Stromal cell of bone marrow (primary cell): ENCODE measurements at regions not wholly inside any gene's neighbourhood (a gene's known extent, or its start where the extent isn't known, plus 50 kb on each side); places are given as distances from the start of the nearest gene placed in this dataset.

Experiments used
- DNase-seq: peaks from one replicate; pipeline ENCODE4 v3.0.0-alpha.2; 2012; ENCODE audit warnings: low read depth

DNA sequence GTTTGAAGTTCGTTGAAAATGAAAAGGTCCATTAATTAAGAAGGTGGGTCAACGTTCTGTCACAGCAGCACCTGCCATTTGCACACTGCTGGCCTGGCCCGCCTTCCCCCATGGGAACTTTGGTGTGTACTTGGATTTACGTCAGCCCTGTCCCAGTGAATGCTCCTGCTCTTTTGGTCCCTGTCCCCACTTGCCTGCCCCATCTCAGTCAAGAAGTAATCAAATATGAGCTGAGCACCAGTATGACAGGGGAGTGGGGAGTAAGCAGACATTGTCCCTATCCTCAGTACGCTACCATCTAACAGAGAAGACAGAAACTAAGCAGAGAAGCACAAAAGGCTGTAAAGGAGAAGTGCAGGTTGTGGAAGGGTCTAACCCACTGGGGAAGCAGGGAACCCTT lies 65.1 kb downstream of the SLC4A3 start:
- DNase-seq: no peak

DNA sequence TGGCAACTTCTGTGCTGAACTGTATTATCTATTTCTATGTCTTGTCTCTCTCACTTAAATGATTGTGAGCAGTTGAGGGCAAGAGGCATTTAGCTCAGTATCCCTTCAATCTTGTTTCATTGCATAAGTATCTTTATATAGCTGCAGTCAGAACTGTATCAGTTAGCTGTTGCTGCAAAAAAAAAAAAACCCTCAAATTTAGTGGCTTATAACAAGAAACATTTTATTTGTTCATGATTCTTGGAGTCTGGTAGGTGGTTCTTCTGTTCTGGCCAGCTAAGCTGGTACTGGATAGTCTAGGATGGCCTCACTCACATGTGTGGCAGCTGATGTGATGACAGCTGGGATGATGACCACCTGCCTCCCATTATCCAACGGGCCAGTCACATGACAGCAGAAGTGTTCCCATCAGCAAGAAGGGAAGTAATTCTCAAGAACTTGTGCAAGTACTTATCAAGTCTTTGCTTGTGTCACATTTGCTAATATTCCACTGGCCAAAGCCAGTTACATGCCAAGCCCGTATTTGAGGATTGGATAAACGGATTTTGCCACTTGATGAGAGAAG lies 67.8 kb downstream of the SLC4A3 start:
- no peak for DNase-seq

DNA sequence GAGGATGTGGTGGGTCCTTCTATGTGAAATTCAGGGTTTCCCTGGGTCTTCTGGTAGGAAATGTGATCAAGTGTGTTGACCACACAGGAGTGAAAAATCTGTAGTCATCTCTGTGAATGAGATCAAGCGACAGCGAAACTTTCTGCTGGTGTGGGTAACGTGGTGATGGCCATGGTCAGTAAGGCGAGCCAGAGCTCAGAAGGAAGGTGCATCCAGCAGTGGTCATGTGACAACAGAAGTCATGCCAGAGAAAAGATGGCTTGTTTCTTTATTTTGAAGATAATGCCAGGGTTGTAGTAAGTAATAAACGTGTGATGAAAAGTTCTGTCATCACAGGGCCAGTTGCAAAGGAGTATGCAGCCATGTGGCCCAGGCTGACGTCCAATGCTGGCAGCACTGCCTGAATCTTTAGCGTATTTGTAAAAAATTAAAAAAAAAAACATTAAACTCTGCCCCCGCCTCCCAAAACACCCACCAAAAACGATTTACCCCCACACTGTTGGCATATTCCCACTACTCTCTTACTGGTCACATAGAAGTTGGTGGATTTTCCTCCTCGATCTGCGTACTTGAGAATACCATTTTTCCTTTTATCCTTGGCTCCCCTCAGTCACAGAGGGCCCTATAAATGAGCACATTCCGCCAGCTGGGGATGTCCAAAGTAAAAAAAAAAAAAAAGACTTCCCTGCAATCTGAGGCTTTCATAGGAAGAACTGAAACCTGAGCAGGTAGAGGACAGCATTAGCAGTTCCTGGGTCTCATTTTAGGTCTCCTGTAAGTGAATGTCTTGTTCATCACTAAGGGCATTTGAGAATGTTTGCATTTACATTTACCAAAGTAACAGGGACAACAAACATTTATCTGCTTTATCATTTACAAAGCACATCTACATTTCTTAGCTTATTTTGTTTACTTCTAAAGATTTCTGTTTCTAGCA lies 70.6 kb downstream of the SLC4A3 start:
- no peak for DNase-seq

DNA sequence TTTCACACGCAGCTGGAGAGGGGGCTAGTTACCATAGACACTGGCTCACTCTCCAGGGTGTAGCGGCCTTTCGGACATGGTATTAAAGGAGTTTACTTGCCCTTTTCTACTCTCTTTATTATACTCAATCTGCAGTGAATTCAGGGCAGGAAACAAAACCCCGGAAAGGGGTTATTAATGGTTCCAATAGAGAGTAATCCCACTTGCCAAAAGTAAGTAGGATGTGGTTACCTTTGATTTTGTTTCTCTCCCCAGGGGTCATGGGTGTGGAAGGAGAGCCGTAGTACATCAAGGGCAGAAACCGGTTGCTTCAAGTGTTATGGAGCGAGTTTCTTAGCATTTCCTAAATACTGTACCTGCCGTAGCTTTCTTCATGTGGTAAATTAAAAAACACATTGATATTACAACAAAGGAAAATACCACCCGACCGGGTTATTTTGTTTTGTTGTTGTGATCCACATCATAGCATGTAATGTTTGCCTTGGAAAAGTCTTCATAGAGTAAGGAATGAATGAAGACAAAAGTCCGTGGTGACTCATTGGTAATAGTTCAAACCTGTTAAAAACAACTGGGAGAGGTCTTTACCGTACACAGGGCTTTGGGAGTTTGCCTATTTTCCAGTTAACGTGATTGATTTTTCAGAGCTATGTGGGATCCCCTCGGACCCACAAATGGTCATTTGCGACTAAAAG lies 71.5 kb downstream of the SLC4A3 start:
- DNase-seq: no peak

DNA sequence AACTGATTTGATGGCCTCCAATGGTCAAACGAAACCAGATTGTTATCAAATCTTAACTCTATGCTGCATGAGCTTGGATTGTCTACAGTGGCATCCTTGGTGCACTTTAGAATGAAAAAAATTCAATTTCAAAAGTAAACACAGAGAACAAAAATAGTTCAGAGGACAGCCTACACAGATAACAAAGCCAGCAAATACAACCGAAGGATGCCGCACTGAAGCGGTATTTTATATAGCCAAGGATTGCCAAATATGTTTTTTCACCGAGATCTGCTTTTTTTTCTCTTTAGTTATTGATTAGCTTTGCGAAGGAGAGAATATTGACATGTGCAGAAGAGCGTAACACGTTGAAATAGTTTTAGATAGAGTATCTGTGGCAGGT lies 72.0 kb downstream of the SLC4A3 start:
- DNase-seq: no peak

DNA sequence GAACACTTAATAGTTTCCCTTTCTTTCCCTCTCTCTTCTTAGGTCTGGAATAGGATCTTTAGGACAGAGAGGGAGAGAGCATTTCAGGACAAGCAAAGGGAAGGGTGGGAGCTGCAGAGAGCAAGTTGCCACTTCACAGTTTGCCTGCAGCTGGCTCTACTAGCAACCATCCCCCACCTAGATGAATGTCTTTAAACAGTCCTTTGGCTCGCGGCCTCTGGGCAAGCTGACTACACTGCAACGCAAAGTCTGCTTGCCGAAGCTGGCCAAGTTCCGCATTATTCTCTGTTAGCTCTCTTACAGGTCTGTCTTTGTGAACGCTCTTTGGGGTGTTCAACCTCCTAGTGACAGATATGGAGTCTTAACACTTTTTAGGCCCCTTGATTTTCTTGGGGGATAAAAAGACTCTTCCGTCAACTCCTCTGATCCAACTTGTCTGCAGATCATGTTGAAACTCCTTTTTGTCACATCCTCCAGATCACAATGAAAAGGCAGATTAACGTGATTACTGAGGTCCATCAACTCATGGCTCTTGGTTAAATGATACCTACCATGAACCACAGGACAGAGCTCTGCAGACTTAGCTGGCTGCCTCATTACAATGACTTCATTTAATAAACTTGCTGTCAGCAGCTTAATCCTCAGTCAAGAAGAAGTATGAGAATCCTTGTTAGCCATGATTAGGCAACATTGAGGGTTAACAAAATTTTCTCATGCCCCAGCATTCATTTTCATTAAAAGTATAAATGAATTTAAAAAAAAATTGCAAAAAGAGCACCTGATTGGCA lies 74.6 kb downstream of the SLC4A3 start:
- DNase-seq: no peak

DNA sequence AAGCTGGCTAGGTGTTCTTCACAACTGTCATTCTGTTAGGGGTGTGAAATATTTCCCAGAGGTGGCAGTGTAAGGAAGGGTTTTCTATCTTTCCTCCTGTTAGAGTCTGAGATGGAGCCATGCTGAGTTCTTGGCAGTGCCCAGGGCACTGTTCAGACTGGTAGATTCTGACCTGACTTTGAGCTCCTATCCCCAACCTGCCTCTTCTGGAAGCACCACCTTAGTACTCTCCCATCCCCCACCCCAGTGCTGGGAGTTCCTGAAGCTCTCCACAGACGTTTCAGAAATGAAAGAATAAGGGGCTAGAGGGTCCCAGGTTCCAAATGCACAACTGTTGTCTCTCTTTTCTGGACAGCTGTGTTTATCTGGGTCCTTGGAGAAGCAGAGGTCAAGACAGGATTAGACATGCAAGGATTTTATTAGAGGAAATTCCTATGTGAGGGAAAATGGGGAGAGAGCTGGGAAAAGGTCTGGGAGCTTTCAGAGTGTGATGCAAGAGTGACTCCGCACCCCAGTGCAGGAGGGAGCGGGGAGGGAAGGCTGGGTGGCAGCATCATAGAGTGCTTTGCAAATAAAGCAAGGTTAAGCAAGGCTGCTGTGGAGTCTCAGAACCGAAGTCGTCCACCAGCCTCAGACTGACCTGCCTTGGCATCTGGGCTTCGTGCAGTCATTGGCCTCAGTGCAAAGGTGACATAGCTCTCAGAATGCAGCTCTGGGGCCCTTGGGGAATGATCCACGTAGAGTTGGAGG lies 75.5 kb downstream of the SLC4A3 start:
- DNase-seq: no peak

DNA sequence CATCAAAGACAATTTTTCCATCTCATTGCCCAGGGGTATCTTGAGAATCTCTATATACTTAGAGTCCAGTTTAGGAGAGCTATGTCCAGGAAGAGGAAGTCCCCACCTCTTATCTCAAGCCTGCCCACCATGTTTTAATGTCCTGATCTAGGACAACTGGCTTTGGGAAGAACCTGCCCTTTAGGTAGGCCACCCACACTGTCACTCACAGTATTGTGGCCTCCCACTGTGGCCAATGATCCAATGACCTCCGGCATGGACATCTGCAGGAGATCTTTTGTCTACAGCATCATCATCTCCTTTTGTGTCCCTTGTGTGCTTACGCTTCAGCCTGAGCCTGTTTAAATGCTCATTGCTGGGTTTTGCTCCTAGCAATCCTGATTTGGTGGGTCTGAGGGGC lies 77.4 kb downstream of the SLC4A3 start:
- DNase-seq: no peak

DNA sequence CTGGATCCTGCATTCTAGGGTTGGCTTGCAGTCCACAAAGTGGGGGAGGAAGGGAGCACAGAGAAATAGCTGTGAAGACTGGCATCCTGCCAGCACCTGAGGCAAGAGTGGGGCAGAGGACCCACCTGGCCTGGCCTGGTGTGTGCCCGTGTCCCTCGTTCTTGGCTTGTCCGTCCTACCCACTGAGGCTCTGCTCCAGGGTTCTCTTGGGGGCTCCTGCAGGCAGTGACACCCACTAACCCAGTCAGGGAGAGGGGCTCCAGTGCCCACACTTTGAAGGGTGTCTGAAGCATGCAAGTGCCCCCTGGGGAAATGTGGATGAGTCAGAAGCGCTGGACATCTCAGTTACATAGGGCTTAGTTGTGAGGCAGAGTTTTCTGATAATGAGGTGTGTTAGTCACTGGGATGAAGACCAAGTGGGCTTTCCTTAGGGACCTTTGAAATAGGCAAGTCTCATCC lies 79.4 kb downstream of the SLC4A3 start:
- DNase-seq: no peak

DNA sequence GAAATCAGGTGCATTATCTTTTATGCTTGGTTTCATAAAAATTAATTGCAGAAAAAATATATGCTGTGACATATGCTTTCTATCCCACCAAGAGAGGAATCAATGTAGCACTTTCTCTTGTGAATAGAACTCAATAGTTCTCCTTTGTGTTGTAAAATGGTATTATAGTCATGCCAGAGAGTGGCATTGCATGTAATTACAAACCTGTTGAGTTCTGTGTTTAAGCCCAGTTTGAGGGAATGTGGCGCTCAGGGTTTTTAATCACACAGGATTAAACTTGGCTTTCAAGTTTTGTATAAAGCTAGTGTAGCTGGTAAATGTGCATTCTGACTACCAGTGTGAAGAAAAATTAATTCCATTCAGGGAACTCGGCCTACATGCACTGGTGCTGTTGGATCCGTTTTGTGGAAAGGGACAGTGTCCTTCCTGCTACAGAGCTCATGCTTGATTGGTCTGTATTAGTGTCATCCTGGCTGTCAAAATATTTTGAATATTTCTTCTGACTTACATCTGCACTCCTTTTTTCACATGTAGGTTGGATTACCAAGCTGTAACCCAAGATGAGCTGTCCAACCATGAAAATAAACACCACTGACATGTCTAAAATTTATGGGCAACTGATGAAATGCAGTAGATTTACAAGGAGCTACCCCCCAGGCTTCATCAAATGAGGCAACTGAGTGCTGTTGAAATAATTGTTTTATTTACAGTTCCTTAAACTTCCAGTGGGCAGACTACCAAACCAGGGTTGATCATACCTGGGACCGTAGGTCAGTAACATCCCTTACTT lies 80.3 kb downstream of the SLC4A3 start:
- no peak for DNase-seq

DNA sequence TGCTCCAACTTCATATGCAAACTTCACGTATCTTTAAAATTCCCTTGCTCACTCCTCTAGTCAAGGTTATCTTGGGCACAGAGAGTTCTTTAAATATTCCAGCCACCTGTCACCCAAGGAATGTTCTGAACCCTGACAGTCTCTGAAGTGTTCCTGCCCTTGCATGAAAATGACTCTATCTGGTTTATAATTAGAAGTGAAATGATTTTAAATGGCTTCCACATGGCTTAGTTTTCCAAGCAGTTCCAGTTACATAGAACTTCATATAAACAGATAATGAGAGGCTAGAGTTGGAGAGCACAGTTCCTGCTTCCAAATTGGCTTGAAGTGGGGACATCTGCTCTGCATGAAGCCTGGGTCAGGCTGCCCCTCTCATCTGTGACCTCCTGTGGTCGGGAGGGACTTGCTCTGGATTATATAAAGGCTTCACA lies 81.9 kb downstream of the SLC4A3 start:
- no peak for DNase-seq

DNA sequence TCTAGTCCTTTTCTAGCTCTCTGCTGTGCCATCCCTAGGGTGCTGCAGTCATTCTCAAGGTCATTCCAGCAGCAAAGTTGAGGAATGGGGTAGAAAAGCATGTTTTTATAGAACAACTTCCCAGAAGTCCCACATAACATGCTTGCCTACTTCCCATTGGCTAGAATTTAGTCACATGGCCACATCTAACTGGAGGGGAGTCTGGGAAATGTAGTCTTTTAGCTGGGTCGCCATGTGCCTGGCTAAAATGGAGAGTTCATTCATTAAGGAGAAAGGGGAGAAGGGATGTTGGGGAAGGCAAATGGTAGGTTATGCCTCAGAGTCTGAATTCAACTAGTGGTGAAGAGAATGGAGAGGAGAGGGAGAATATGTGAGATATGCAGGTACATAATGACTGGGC lies 85.7 kb downstream of the SLC4A3 start:
- DNase-seq: no peak

DNA sequence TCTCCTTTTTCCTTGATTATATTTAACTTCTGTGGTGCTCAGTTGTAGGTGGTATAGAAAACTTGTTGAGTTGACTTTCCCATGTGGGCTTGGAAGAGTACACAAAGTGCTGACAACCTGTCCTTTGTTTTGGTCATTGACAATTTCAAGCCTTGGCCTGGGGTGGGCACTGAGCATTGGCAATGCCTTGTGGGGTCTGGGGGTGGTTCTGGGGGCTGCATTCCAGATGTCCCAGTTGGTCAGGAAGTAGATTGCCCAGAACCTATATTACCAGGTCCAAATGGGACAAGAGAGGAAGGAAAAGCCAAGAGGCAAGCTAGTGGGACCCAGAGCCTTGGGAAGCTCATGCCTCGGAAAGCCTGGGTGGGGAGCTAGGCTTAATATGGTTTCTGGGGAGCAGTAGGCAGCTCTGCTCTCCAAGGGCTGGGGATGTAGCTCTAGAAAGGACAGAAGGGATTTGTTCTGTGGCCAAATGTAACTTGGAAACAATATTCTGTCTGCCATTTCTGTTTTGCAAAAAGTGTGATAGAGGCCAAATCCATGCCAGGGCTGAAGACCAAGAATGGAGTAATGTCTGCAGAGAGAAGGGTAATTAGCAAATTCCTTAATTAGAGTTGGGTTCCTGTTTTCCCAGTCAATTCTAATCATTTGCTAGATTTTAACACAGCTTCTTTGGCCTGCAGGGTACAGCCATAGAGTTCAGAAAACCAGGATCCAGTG lies 87.4 kb downstream of the SLC4A3 start:
- no peak for DNase-seq

DNA sequence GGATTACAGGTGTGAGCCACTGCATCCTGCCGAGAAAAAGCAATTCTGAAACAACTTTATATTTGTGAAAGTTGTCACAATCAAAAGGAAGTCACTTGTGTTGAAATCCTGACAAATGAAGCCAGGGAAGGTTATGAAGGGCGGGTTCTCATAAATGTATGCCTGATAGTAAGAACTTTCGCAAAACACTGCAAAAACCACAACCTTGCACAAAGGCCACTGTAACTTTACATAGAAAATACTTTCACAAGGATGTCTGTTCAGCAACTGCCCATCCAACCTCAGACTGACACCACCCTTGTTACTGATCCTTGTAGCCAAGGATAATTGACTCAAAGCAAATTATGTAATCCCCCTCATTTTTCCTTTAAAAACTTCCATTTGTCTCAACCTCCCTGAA lies 90.6 kb downstream of the SLC4A3 start:
- DNase-seq: no peak

DNA sequence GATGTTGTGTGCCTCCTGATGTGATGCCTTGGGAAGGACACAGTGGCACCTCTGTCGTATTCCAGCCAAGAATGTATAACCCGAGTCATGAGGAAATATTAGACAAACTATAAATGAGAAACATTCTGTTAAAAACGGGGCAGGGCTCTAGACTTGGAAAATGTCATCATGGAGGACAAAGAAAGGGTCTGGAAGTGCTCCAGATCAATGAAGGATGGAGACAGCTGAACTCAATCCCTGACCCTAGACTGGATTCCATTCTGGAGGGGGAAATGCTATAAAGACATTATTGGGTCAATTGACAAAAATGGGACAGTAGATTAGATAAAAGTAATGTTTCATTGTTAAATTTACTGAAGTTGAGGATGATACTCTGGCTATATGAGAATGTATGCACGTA lies 92.1 kb downstream of the SLC4A3 start:
- DNase-seq: no peak

DNA sequence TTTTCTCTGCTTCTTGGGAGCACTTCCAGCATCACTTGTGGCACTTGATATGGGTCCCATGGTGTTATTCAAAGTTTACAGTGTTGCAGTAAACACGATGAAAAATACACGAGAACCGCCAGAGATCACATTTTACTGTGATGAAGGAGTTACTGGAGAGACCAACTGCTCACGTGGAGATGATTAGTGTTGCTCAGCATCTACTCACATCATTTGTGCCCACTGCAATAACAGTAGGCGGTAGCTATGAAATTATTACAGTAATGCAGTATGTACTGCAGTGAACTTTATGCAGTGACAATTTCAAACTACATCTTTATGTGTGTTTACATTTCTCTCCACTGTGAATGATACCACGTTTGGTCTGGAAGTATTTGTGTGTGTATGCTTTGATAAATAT lies 93.5 kb downstream of the SLC4A3 start:
- DNase-seq: no peak

DNA sequence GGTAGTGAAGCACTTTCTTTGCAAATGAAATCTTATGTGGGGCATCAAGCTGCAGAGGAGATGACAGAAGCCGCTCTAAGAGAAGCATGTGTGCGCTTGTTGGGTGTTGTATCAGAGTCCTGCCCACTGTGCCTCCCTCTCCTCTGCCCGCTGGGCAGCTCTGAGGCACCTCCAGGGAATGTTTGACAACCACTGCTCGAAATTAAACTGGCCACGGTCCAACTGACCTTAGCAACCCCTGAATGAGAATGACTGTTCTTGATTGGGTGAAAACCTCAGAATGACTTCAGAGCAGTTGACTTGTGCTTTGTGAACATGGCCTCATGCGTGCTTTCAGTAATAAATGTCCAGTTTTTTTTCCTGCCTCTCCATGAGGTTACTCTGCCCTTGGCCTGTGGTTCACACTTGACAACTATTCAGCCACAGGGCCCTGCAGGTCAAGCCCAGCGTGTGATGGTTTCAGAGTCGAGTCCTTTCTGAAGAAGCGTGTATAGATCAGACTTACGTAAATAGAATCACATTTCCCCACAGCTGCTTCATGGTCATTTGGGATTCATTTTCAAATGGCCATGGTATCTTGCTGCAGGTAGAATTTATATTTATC lies 94.9 kb downstream of the SLC4A3 start:
- no peak for DNase-seq

DNA sequence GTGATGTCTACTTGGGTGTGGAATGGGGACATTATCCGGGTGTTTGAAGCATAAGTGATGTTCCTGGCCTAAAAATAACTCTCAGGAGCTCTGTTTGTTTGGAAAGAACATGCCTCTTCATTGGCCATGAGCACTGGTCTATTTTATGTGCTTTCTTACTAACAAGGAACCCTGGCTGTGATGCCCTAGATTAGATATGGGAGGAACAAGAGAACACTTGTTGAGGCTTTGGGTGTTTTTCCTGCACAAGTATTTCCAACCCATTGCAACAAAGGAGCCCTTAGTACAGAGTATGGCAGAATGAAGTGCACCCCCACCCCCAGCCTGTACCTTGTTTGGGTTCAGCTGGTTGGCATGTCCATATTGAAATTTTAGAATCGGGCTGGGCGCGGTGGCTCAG lies 95.9 kb downstream of the SLC4A3 start:
- DNase-seq: no peak

DNA sequence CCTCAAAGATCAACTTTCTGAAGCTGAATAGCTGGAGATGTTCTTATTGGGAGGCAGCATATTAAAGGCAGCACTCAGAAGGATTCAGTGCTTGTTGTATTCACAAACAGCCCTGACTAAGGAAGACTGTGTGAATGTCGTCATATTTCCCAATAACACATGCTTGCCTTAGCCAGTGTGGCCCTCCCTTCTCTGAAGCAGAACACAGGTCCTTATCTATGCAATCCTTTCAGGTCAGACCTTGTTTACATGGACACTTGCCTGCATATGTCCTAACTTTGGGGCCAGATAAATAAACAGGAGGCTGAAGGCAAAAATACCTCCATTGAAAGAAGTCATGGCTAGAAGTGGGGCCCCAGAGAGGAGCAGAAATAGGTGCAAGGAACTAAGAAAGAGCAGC lies 97.2 kb downstream of the SLC4A3 start:
- no peak for DNase-seq

DNA sequence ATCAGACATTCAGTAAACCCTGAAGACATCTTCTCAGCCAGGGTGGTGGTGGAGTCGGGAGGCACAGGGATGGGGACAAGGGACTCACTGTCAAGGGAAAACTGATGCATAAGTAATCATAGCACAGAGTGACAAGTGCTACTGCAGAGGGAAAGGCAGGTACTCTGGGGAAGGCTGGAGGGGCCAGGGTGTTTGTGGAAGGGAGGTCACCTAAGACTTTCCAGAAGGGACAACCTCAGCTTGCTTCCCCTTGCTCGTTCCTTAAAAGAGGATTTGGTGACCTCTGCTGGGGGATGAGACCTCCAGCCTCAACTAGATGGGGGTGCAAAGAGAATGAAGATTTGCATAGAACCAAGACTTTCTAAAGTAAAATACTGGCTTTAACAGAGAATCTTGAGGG lies 99.5 kb downstream of the SLC4A3 start:
- no peak for DNase-seq
